Activated B cell treated with CpG ODN at 0.5 μM for 24 hours (primary cell): ENCODE measurements at regions not wholly inside any gene's neighbourhood (a gene's known extent, or its start where the extent isn't known, plus 50 kb on each side); places are given as distances from the start of the nearest gene placed in this dataset.

Experiments
- ATAC-seq: fragments of 200-7000 bp; cut with Tn5 transposase; one replicate; pipeline ENCODE4 v1.10.0; 2021; ENCODE audit warnings: low read depth, mild to moderate bottlenecking, moderate library complexity
- CTCF ChIA-PET: fragments of 350-600 bp; sonication (Branson Sonifier 250); formaldehyde crosslinking; loops from one replicate; lab custom pipeline; 2021; ENCODE audit warnings: antibody characterized with exemption; lab: Charles Lee
- POLR2A ChIA-PET: fragments of 350-600 bp; sonication (Branson Sonifier 250); formaldehyde crosslinking; loops from one replicate; lab custom pipeline; 2021; ENCODE audit warnings: antibody characterized with exemption; lab: Charles Lee
- DNase-seq: peaks from one replicate; pipeline ENCODE4 v3.0.0; 2022
- H3K27ac Mint-ChIP-seq: one replicate; pipeline ENCODE4 v1.8.0; 2020; ENCODE audit warnings: mixed read lengths
- H3K27me3 Mint-ChIP-seq: one replicate; pipeline ENCODE4 v1.8.0; 2021; ENCODE audit warnings: mixed read lengths
- H3K36me3 Mint-ChIP-seq: one replicate; pipeline ENCODE4 v1.8.0; 2021; ENCODE audit warnings: low read depth, mixed read lengths
- H3K4me1 Mint-ChIP-seq: one replicate; pipeline ENCODE4 v1.8.0; 2021; ENCODE audit warnings: mixed read lengths
- H3K4me3 Mint-ChIP-seq: one replicate; pipeline ENCODE4 v1.8.0; 2020; ENCODE audit warnings: mild to moderate bottlenecking, mixed read lengths
- H3K9me3 Mint-ChIP-seq: one replicate; pipeline ENCODE4 v1.8.0; 2020; ENCODE audit warnings: mixed read lengths
- CTCF ChIP-seq: fragments of 200-600 bp; IDR thresholded peaks from one replicate; pipeline ENCODE4 v1.8.0; 2022; ENCODE audit warnings: antibody characterized with exemption, mild to moderate bottlenecking
- intact Hi-C: fragments of 100-400 bp; cut with micrococcal nuclease; formaldehyde crosslinking; loops from one replicate; pipeline ENCODE4 v1.15.1; 2024

GRCh38 chr16:86382774-86383407, 127.4 kb upstream of the FOXF1 start:
- Mint-ChIP-seq H3K4me1 (no peaks in the 10 kb centered on the region), H3K9me3 (no peaks in the 10 kb centered on the region), H3K36me3 (no peaks in the 10 kb centered on the region), H3K27me3 (peaks cover 18% of the 10 kb centered on the region), H3K4me3 (no peak overlapping the region), H3K27ac (no peak overlapping the region)
- DNase-seq: no peak
- TF ChIP-seq CTCF: no peak
- CTCF ChIA-PET: no interaction called here
- POLR2A ChIA-PET: no interaction called here
- ATAC-seq: no peak
- intact Hi-C loops: no loop called here

GRCh38 chr16:86383488-86384262, 126.7 kb upstream of the FOXF1 start:
- H3K36me3 Mint-ChIP-seq: no peaks in the 10 kb centered on the region
- no peaks in the 10 kb centered on the region for H3K9me3 Mint-ChIP-seq
- no peak overlapping the region for H3K4me3 Mint-ChIP-seq
- ChIA-PET CTCF (no interaction called here), POLR2A (no interaction called here)
- no peak overlapping the region for H3K27ac Mint-ChIP-seq
- peaks cover 18% of the 10 kb centered on the region for H3K27me3 Mint-ChIP-seq
- DNase-seq (no peak), ATAC-seq (no peak)
- intact Hi-C loops: no loop called here
- no peak for TF ChIP-seq CTCF
- H3K4me1 Mint-ChIP-seq: no peaks in the 10 kb centered on the region

- ChIA-PET CTCF (no interaction called here), POLR2A (no interaction called here)
- Mint-ChIP-seq H3K4me1 (no peaks in the 10 kb centered on the region), H3K27me3 (peaks cover 18% of the 10 kb centered on the region), H3K36me3 (no peaks in the 10 kb centered on the region), H3K9me3 (no peaks in the 10 kb centered on the region), H3K4me3 (no peak overlapping the region), H3K27ac (no peak overlapping the region)
- no peak for ATAC-seq
- no peak for DNase-seq
- TF ChIP-seq CTCF: no peak
- intact Hi-C loops: no loop called here
Measured at GRCh38 chr16:86384263-86384649, 126.1 kb upstream of the FOXF1 start.

DNA sequence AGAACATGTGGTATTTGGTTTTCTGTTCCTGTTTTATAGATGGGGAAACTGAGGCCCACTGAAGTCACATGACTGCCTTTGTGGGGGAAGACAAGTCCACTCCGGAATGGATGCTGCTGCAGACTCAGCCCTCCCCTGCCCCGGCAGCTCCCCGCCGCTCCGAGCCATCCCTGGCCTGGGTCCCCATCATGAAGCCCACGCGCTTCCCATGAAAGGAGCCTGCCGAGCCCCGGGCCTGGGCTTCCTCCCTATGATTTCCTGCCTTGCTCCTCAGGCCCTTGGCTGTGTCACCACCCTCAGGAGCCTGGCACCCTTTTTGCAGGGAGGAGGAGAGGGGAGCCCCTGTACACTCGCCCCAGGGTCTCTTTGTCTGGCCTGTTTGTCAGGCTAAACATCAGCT, 125.3 kb upstream of the FOXF1 start:
- POLR2A ChIA-PET: no interaction called here
- Mint-ChIP-seq H3K4me3 (no peak overlapping the region), H3K36me3 (no peaks in the 10 kb centered on the region), H3K9me3 (no peaks in the 10 kb centered on the region), H3K27ac (no peak overlapping the region), H3K4me1 (no peaks in the 10 kb centered on the region), H3K27me3 (peaks cover 18% of the 10 kb centered on the region)
- TF ChIP-seq CTCF: no peak
- CTCF ChIA-PET: no interaction called here
- DNase-seq (no peak), ATAC-seq (no peak)
- intact Hi-C loops: no loop called here

DNA sequence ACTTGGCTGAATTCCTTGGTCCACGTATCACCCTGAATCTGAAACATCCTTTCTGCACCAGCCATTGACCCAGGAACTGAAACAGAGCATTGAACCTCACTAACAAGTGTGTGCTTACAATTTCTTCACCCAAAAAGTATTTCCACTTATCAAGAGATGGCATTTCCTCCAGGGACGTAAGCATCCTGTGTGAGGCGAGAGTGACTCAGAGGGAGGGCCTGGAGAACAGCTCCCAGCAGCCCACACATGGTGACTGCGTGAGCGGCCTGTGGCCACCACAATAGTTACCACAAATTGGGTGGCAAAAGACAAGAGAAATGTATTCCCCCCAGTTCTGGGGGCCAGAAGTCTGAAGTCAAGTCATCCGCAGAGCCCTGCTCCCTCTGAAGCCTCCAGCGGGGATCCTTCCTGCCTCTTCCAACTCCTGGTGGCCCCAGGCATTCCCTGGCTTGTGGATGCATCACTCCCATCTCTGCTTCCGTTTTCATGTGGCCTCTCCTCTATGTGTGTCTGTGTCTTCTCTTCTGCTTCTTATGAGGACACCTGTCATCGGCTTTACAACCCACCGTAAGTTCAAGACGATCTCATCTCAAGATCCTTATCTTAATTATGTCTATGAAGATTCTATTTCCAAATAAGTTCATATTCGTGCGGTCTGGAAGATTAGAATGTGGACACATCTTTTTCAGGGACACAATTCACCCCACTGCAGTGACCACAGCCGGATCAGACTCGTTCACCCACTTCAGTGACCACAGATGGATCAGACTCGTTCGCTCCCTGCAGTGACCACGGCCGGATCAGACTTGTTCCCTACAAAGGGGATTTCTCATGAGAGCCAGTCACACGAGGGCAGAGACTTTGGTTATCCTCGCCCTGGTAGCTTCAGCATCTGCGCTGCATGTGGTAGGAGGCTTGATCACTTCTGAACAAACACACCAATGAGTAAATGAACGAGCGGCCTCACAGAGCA, 122.6 kb upstream of the FOXF1 start:
- no peak for DNase-seq
- intact Hi-C loops: no loop called here
- Mint-ChIP-seq H3K4me1 (no peaks in the 10 kb centered on the region), H3K27ac (no peak overlapping the region), H3K36me3 (no peaks in the 10 kb centered on the region), H3K9me3 (no peaks in the 10 kb centered on the region), H3K27me3 (peaks cover 11% of the 10 kb centered on the region), H3K4me3 (no peak overlapping the region)
- no peak for ATAC-seq
- CTCF ChIA-PET: no interaction called here
- no peak for TF ChIP-seq CTCF
- POLR2A ChIA-PET: no interaction called here
